ENCODE measurements at regions not wholly inside any gene's neighbourhood (a gene's known extent, or its start where the extent isn't known, plus 50 kb on each side); places are given as distances from the start of the nearest gene placed in this dataset.
"Not testable (repeated sequence)": the region's sequence is repeated elsewhere in the genome, so short reads cannot be mapped to it uniquely, and the experiment has no call there.

DNA sequence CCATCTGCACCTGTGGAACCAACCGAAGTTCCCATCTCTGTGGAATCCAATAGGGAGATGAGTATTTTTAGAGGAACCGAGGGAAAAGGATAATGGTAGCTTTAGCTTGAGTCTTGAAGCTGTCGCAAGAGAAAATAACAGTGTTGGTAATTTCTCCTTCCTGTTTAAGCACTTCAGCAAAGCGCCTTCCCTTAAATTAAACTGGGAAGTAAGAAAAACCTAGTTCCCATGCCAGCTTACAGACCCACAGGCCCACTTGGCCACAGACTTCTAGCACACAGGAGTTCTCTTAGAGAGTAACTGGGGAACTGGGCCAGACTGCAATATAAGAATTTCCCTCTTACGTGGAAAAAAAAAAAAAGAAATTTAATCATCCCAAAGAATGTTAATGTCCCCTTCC, 223.8 kb downstream of the EFCAB11 start:
- no peak overlapping the region for H2AFZ ChIP-seq (ENCODE audit: low read depth, low read length)
- peaks cover 19% of the 10 kb centered on the region for H3K4me1 ChIP-seq (ENCODE audit: low read length)
- no peaks in the 10 kb centered on the region for H3K9me3 ChIP-seq (ENCODE audit: insufficient read depth, low read length)
- TF ChIP-seq, protein P1, sequence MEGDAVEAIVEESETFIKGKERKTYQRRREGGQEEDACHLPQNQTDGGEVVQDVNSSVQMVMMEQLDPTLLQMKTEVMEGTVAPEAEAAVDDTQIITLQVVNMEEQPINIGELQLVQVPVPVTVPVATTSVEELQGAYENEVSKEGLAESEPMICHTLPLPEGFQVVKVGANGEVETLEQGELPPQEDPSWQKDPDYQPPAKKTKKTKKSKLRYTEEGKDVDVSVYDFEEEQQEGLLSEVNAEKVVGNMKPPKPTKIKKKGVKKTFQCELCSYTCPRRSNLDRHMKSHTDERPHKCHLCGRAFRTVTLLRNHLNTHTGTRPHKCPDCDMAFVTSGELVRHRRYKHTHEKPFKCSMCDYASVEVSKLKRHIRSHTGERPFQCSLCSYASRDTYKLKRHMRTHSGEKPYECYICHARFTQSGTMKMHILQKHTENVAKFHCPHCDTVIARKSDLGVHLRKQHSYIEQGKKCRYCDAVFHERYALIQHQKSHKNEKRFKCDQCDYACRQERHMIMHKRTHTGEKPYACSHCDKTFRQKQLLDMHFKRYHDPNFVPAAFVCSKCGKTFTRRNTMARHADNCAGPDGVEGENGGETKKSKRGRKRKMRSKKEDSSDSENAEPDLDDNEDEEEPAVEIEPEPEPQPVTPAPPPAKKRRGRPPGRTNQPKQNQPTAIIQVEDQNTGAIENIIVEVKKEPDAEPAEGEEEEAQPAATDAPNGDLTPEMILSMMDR (IDR thresholded peaks at IDR 0.05; ENCODE audit: low read depth, low read length) = no peak
- no peak for TF ChIP-seq EZH2phosphoT487 (IDR thresholded peaks at IDR 0.05; ENCODE audit: low read depth)
- H3K79me2 ChIP-seq (ENCODE audit: low read length) = no peaks in the 10 kb centered on the region
- no peak overlapping the region for H3K27ac ChIP-seq (ENCODE audit: low read length)
- no peaks in the 10 kb centered on the region for H4K20me1 ChIP-seq (ENCODE audit: insufficient read depth, low read length)
- H3K4me3 ChIP-seq (ENCODE audit: low read length) = no peak overlapping the region
- no peaks in the 10 kb centered on the region for H3K36me3 ChIP-seq (replicated peaks; ENCODE audit: low read depth, low read length)
- 0 out of 2 replicates have a peak, but pooled peaks cover 2% of the 10 kb centered on the region for H3K27me3 ChIP-seq (ENCODE audit: low read depth, low read length)
- peak overlapping the region; percentile 20; the same call in 1 of the 2 replicates for H3K4me2 ChIP-seq (ENCODE audit: low read length)
- H3K9ac ChIP-seq (ENCODE audit: low read length) = no peak overlapping the region

DNA sequence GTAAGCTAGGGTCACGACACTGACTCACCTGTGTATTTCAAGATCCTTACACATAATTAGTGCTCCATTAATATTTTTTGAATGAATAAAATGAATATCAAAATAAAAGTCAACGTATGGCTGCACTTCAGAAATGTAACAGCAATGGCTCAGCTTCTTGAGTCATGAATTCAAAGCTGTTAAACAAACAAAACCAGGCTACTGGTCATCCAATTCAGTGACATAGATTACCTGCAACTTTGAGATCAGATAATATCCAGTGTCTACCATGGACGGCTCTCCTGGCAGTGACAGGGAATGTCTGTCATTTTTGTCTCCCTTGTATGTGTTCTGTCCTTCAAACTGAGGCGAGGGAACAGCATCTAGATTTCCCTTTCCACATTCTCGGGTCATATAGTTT, 225.6 kb downstream of the EFCAB11 start:
- Histone ChIP-seq H4K20me1 (ENCODE audit: insufficient read depth, low read length) (no peaks in the 10 kb centered on the region), H3K36me3 (replicated peaks; ENCODE audit: low read depth, low read length) (no peaks in the 10 kb centered on the region), H3K27ac (ENCODE audit: low read length) (no peak overlapping the region), H3K9ac (ENCODE audit: low read length) (no peak overlapping the region), H2AFZ (ENCODE audit: low read depth, low read length) (no peak overlapping the region), H3K79me2 (ENCODE audit: low read length) (no peaks in the 10 kb centered on the region), H3K4me1 (ENCODE audit: low read length) (peaks cover 19% of the 10 kb centered on the region), H3K27me3 (ENCODE audit: low read depth, low read length) (0 out of 2 replicates have a peak, but pooled peaks cover 2% of the 10 kb centered on the region), H3K4me3 (ENCODE audit: low read length) (no peak overlapping the region), H3K4me2 (ENCODE audit: low read length) (no peak overlapping the region), H3K9me3 (ENCODE audit: insufficient read depth, low read length) (no peaks in the 10 kb centered on the region)
- TF ChIP-seq, protein P1 (IDR thresholded peaks at IDR 0.05; ENCODE audit: low read depth, low read length) = no peak
- TF ChIP-seq EZH2phosphoT487 (IDR thresholded peaks at IDR 0.05; ENCODE audit: low read depth) = no peak

DNA sequence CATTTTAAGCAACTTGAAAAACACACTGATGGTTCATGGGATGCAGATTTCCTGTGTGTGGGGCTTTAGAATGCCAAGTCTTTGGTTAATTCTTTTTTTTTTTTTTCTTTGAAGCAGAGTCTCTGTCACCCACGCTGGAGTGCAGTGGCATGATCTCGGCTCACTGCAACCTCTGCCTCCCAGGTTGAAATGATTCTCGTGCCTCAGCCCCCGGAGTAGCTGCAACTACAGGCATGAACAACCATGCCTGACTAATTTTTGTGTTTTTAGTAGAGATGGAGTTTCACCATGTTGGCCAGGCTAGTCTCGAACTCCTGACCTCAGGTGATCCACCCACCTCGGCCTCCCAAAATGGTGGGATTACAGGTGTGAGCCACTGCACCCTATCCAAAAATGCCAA, 228.3 kb downstream of the EFCAB11 start:
- H3K27me3 ChIP-seq (ENCODE audit: low read depth, low read length); H3K9me3 ChIP-seq (ENCODE audit: insufficient read depth, low read length); H3K27ac ChIP-seq (ENCODE audit: low read length); H3K4me3 ChIP-seq (ENCODE audit: low read length); H3K9ac ChIP-seq (ENCODE audit: low read length); H3K4me2 ChIP-seq (ENCODE audit: low read length); H3K36me3 ChIP-seq (replicated peaks; ENCODE audit: low read depth, low read length); H4K20me1 ChIP-seq (ENCODE audit: insufficient read depth, low read length); H2AFZ ChIP-seq (ENCODE audit: low read depth, low read length); H3K79me2 ChIP-seq (ENCODE audit: low read length): not testable (repeated sequence)
- peaks cover 24% of the 10 kb centered on the region for H3K4me1 ChIP-seq (ENCODE audit: low read length)

DNA sequence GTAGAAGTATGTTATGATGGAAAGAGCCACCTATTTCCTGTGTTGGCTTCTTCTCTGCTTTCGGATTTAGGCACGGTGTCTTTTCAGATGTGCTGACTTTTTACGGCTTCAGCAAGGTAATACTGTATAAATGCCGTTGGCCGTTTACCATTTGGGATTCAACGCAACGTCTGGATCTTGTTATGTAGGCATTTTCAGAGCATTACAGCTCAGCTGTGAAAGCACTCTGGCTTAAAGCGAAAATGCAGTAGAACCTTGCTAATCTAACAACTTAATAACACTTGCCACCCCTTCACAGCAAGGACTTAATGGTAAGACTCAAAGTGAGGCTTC, 229.9 kb downstream of the EFCAB11 start:
- Histone ChIP-seq H3K4me1 (ENCODE audit: low read length) (peaks cover 28% of the 10 kb centered on the region), H3K9me3 (ENCODE audit: insufficient read depth, low read length) (no peaks in the 10 kb centered on the region), H4K20me1 (ENCODE audit: insufficient read depth, low read length) (no peaks in the 10 kb centered on the region), H3K79me2 (ENCODE audit: low read length) (no peaks in the 10 kb centered on the region), H3K27me3 (ENCODE audit: low read depth, low read length) (0 out of 2 replicates have a peak, but pooled peaks cover 2% of the 10 kb centered on the region), H2AFZ (ENCODE audit: low read depth, low read length) (no peak overlapping the region), H3K36me3 (replicated peaks; ENCODE audit: low read depth, low read length) (peaks cover 2% of the 10 kb centered on the region), H3K4me2 (ENCODE audit: low read length) (no peak overlapping the region), H3K27ac (ENCODE audit: low read length) (no peak overlapping the region), H3K4me3 (ENCODE audit: low read length) (no peak overlapping the region), H3K9ac (ENCODE audit: low read length) (no peak overlapping the region)
- TF ChIP-seq EZH2phosphoT487 (IDR thresholded peaks at IDR 0.05; ENCODE audit: low read depth) = no peak
- TF ChIP-seq, protein P1 (IDR thresholded peaks at IDR 0.05; ENCODE audit: low read depth, low read length) = no peak

All from OCI-LY3 (cell line).